ENCODE measurements at regions not wholly inside any gene's neighbourhood (a gene's known extent, or its start where the extent isn't known, plus 50 kb on each side); places are given as distances from the start of the nearest gene placed in this dataset.

- no peak for TF ChIP-seq EP300 (IDR thresholded peaks at IDR 0.05)
- TF ChIP-seq, protein P1, sequence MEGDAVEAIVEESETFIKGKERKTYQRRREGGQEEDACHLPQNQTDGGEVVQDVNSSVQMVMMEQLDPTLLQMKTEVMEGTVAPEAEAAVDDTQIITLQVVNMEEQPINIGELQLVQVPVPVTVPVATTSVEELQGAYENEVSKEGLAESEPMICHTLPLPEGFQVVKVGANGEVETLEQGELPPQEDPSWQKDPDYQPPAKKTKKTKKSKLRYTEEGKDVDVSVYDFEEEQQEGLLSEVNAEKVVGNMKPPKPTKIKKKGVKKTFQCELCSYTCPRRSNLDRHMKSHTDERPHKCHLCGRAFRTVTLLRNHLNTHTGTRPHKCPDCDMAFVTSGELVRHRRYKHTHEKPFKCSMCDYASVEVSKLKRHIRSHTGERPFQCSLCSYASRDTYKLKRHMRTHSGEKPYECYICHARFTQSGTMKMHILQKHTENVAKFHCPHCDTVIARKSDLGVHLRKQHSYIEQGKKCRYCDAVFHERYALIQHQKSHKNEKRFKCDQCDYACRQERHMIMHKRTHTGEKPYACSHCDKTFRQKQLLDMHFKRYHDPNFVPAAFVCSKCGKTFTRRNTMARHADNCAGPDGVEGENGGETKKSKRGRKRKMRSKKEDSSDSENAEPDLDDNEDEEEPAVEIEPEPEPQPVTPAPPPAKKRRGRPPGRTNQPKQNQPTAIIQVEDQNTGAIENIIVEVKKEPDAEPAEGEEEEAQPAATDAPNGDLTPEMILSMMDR (IDR thresholded peaks at IDR 0.05): no peak
These were observed 914.1 kb downstream of the CCDC85A start for GRCh38 chr2:57097855-57098254.

Measured in tibial nerve (tissue), 4 donors.